Chondrocyte (in vitro differentiated cells): ENCODE measurements at regions not wholly inside any gene's neighbourhood (a gene's known extent, or its start where the extent isn't known, plus 50 kb on each side); places are given as distances from the start of the nearest gene placed in this dataset.

ENCODE experiments used
- DNase-seq: peaks from one replicate; pipeline ENCODE4 v3.0.0; 2021; ENCODE audit warnings: mixed read lengths, low spot score
- H3K27ac Mint-ChIP-seq: one replicate; pipeline ENCODE4 v1.8.0; 2021; ENCODE audit warnings: mild to moderate bottlenecking, moderate library complexity, mixed read lengths; ENCODE audit not compliant: unreplicated experiment
- H3K27me3 Mint-ChIP-seq: 2 replicates; pipeline ENCODE4 v1.8.0; 2021; ENCODE audit warnings: low read depth, mixed read lengths
- H3K36me3 Mint-ChIP-seq: 2 replicates; pipeline ENCODE4 v1.8.0; 2021; ENCODE audit warnings: low read depth, mixed read lengths
- H3K4me1 Mint-ChIP-seq: 2 replicates; pipeline ENCODE4 v1.8.0; 2021; ENCODE audit warnings: low read depth, mild to moderate bottlenecking, mixed read lengths
- H3K4me3 Mint-ChIP-seq: one replicate; pipeline ENCODE4 v1.8.0; 2021; ENCODE audit warnings: mild to moderate bottlenecking, moderate library complexity, mixed read lengths; ENCODE audit not compliant: unreplicated experiment
- H3K9me3 Mint-ChIP-seq: 2 replicates; pipeline ENCODE4 v1.8.0; 2021; ENCODE audit warnings: low read depth, mixed read lengths
- TF ChIP-seq, protein P1 (sequence below): fragments of 200-600 bp; sonication (generic); IDR thresholded peaks from 2 replicates; pipeline ENCODE4 v1.5.0; 2021; ENCODE audit warnings: antibody characterized with exemption, mild to moderate bottlenecking, moderate library complexity

- Mint-ChIP-seq H3K36me3 (no peaks in the 10 kb centered on the region), H3K9me3 (no peaks in the 10 kb centered on the region), H3K4me3 (no peak overlapping the region), H3K4me1 (peaks cover 16% of the 10 kb centered on the region), H3K27ac (peak overlapping the region; percentile 57), H3K27me3 (peaks cover 3% of the 10 kb centered on the region)
- DNase-seq: no peak
- TF ChIP-seq, protein P1, sequence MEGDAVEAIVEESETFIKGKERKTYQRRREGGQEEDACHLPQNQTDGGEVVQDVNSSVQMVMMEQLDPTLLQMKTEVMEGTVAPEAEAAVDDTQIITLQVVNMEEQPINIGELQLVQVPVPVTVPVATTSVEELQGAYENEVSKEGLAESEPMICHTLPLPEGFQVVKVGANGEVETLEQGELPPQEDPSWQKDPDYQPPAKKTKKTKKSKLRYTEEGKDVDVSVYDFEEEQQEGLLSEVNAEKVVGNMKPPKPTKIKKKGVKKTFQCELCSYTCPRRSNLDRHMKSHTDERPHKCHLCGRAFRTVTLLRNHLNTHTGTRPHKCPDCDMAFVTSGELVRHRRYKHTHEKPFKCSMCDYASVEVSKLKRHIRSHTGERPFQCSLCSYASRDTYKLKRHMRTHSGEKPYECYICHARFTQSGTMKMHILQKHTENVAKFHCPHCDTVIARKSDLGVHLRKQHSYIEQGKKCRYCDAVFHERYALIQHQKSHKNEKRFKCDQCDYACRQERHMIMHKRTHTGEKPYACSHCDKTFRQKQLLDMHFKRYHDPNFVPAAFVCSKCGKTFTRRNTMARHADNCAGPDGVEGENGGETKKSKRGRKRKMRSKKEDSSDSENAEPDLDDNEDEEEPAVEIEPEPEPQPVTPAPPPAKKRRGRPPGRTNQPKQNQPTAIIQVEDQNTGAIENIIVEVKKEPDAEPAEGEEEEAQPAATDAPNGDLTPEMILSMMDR: no peak
Observed at GRCh38 chr14:55832122-55832911, 252.3 kb downstream of the KTN1 start.

- peaks cover 16% of the 10 kb centered on the region for H3K4me1 Mint-ChIP-seq
- H3K4me3 Mint-ChIP-seq: no peak overlapping the region
- TF ChIP-seq, protein P1: no peak
- H3K27ac Mint-ChIP-seq: no peak overlapping the region
- H3K9me3 Mint-ChIP-seq: no peaks in the 10 kb centered on the region
- H3K36me3 Mint-ChIP-seq: no peaks in the 10 kb centered on the region
- H3K27me3 Mint-ChIP-seq: peaks cover 3% of the 10 kb centered on the region
- no peak for DNase-seq
Observed at GRCh38 chr14:55832974-55833373, 253.0 kb downstream of the KTN1 start.

DNA sequence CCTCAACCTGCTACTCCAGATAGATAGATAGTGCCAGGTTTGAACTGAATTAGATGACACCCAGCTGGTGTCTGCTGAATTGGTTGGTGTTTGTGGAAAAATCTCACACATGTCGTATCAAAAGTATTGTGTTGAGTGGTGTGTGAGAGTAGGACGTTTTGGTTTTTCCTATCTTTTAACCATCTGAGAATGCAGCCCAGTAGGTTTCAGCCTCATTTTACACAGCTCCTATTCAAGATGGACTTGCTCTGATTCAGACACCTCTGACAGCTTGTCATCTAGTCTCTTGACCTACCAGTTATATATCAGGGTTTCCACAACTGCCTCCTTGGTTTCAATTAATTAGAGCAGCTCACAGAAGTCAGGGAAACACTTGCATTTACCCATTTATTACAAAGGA, 254.4 kb downstream of the KTN1 start:
- DNase-seq: no peak
- Mint-ChIP-seq H3K36me3 (no peaks in the 10 kb centered on the region), H3K4me3 (no peak overlapping the region), H3K27ac (no peak overlapping the region), H3K9me3 (no peaks in the 10 kb centered on the region), H3K4me1 (peaks cover 16% of the 10 kb centered on the region), H3K27me3 (peaks cover 3% of the 10 kb centered on the region)
- TF ChIP-seq, protein P1: no peak

GRCh38 chr14:55835985-55836384, 256.0 kb downstream of the KTN1 start:
- Mint-ChIP-seq H3K27me3 (peaks cover 3% of the 10 kb centered on the region), H3K9me3 (no peaks in the 10 kb centered on the region)

GRCh38 chr14:55837467-55837866, 257.5 kb downstream of the KTN1 start:
- peaks cover 7% of the 10 kb centered on the region for H3K4me1 Mint-ChIP-seq
- H3K27ac Mint-ChIP-seq: no peak overlapping the region
- no peak for DNase-seq
- H3K4me3 Mint-ChIP-seq: no peak overlapping the region
- H3K27me3 Mint-ChIP-seq: peaks cover 3% of the 10 kb centered on the region
- TF ChIP-seq, protein P1: no peak
- H3K9me3 Mint-ChIP-seq: no peaks in the 10 kb centered on the region
- H3K36me3 Mint-ChIP-seq: no peaks in the 10 kb centered on the region

More at GRCh38 chr14:55835985-55836384, 256.0 kb downstream of the KTN1 start:
- Mint-ChIP-seq H3K4me1 (peaks cover 16% of the 10 kb centered on the region), H3K4me3 (no peak overlapping the region), H3K36me3 (no peaks in the 10 kb centered on the region), H3K27ac (no peak overlapping the region)
- DNase-seq: no peak
- TF ChIP-seq, protein P1: no peak
